Hematopoietic multipotent progenitor cell treated with erythropoietin and hydrocortisone succinate and interleukin-3 and kit ligand, for 15 days (in vitro differentiated cells): ENCODE measurements at regions not wholly inside any gene's neighbourhood (a gene's known extent, or its start where the extent isn't known, plus 50 kb on each side); places are given as distances from the start of the nearest gene placed in this dataset.
A peak's percentile ranks its signal among the peaks of the same experiment; 100 is the strongest.
"Not testable (repeated sequence)": the region's sequence is repeated elsewhere in the genome, so short reads cannot be mapped to it uniquely, and the experiment has no call there.

Experiments used
- DNase-seq: peaks from one replicate; pipeline ENCODE4 v3.0.0-alpha.2; 2015; ENCODE audit warnings: low spot score

DNA sequence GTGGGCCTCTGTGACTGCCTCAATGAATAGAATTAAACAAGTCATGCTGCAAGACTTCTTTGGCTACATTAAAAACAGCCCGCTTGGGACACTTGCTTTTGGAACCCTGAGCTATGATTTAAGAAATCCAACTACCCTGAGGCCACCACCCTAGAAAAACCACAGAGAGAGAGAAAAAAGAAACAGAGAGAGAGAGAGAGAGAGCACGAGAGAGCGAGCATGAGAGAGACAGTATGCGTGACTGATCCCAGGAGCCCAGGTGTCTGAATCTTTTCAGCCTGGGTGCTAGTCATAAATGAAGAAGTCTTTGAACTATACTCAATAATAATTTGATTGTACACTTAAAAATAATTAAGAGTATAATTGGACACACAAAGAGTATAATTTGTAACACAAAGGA, 123.1 kb upstream of the FREM1 start:
- no peak for DNase-seq

DNA sequence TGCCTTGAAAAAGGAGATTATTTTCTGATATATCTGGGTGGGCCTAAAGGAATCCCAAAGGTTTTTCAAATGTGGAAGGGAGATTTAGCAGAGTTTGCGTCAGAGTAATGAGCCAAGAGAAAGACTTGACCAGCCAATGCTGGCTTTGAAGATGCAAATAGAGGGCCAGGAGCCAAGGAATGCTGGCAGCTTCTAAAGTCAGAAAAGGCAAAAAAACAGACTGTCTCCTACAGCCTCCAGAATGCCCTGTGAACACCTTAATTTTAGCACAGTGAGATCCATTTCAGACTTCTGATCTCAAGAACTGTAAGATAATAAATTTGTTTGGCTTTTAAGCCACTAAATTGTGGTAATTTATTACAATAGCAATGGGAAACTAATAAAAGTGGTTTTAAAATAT, 122.6 kb upstream of the FREM1 start:
- no peak for DNase-seq

DNA sequence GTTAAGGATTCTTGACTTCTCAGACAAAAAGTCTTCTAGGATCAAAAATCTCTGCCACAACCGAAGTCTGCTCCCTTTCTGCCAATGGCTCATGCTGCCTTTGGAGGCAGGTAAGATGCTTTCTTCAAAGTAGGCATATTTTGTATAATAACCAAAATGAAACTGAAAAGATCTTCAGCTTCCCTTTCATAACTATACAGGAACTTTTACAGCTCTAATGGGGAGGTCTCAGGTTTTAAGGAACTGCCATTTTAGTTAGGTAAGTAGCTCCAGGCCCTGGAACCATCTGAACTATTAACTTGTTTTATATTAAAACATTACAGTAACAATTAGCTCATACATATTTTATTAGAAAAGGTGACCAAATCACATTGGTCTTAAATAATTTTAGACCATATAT, 110.9 kb upstream of the FREM1 start:
- DNase-seq, result no peak

- DNase-seq, result no peak
Measured at GRCh38 chr9:15018096-15018637, 107.9 kb upstream of the FREM1 start.

DNA sequence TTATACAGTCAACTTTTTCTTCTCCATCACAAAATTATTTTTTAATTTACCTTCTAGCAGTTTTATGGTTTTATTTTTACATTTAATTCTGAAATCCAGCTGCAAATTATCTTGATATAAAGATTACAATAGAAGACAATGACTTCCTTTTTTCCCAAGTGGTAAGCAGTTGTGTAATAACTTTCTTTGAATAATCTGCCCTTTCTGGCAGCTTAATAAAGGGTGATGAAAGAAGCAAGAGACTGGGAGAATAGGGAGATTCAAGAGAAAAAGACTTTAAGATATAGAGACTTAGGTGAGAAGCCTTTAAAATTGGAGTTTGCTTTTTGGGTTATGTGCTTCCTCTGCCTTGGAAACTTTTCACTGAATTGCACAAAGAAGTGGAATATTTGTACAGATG, 100.4 kb upstream of the FREM1 start:
- no peak for DNase-seq

DNA sequence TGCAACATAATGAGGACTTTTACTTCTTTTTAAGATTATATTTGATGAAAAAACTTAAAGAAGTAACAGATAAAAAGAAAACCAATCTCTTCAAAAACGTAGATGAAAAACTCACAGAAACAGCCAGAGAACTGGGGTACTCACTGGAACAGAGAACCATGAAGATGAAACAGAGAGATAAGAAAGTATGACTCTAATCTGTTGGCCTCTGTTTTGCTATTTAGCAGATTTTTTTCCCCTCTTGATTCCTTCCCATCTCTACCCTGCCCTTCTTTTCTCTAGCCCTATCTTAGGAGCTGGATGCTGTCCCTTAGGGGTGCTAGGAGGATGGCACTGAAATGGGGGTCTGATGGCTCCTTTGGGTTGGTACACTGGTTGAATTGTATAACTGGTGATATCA, 97.5 kb upstream of the FREM1 start:
- DNase-seq, result no peak

DNA sequence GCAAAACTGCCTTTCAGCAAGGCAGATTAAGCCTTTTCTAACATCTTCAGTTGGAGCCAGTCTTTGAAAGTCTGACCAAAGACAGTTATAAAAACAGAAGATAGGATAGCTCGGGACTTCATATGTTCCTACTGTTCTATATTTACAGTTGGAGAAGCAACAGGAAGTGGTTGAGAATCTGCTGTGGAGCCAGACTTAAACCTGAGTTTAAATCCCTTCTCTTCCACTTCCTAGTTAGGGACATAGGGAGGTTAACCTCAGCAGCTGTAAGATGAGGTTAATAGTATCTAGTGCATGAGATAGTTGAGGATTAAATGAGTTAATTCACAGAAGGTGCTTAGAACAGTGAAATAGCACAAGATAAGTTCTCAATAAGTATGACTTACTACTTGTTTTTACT, 84.5 kb upstream of the FREM1 start:
- DNase-seq, result no peak

DNA sequence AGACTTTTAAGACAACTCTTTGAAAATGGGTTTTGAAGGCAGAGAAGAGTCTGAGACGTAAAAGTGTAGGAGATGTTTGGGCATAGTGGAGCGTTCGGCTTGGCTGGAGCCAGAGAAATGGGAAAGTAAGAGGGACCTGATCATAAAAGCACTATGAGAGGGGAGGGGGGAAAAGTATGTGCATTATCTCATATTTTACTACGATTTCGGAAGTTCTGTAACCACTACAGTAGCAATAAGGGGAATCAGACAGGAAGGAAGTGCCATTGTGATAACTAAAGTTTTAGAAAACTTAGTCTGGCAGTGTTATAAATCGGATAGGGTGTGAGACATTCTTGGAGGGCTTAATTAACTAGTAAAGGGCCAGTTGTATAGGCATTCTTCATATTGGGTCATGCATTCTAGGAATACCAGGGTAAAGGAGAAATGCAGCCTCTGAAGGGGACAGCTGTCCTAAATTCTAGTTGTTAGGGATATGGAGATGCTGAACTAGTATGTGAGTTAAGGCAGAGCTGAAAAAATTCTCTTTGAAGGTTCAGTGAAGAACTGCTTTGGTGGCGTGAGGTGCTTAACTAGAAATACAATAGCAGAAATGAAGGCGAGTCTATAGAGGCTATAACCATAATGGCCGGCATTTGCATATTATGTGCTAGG, 83.8 kb upstream of the FREM1 start:
- no peak for DNase-seq

DNA sequence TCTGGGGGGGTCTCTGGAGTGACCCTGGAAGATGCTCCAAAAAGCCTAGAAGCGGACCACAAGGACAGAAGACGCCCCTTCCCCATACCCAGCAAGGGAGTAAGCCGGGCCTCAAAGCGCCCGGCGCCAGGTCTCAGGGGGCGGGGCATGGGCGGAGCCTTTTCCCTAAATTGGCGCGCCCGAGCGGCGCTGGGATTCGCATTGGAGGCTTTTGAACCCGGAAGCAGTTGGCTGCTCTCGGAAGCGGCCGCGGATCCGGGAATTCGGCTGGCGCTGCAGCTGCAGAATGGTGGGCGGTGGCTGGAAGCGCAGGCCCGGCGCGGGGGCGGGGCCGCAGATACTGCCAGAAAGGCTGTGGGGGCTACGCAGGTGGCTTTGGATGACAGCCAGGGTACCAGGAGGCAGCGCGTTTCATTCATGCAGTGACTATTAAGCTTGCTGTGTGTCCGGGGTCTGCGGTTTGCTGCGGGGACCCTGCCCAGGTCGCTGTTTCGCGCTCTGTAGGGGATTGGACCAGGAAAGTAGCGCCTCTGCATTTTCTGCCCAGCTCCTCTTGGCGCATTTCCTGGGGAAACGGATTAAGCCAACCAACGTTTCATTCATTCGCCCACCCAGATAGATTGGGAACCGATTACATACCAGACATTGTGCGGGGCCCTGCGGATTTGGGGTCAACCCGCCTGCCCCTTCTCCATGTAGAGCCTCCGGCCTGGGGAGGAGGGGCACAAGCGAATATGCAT, 83.0 kb upstream of the FREM1 start:
- peak; percentile 37 for DNase-seq

GRCh38 chr9:14992516-14992915, 82.3 kb upstream of the FREM1 start:
- DNase-seq, result no peak

DNA sequence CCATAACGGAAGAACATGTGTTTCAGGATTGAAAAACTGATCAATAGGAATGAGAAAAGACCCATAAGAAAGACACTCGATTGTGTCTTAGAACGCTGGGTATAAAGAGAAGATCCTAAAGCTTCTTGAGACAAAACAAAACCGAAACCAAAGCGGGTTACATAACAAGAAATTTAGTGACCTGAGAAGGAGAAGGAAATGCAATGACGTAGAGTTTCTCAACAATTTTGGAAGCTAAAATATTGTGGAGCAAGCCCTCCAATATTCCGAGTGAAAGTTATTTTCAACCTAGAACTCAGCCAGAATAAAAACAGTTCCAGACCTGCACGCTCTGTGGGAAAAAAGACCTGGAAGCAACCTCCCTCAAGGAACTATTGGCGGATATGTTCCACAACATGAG, 81.9 kb upstream of the FREM1 start:
- DNase-seq, result no peak

DNA sequence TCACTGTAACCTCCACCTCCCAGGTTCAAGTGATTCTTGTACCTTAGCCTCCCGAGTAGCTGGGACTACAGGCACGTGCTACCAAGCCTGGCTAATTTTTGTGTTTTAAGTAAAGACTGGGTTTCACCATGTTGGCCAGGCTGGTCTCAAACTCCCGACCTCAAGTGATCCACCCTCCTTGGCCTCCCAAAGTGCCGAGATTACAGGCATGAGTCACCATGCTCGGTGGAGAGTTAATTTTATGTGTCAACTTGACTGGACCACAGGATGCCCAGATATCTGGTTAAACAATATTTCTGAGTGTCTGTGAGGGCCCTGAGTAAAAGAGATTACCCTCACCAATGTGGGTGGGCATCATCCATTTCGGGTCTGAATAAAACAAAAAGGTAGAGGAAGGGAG, 80.4 kb upstream of the FREM1 start:
- DNase-seq, result not testable (repeated sequence)

DNA sequence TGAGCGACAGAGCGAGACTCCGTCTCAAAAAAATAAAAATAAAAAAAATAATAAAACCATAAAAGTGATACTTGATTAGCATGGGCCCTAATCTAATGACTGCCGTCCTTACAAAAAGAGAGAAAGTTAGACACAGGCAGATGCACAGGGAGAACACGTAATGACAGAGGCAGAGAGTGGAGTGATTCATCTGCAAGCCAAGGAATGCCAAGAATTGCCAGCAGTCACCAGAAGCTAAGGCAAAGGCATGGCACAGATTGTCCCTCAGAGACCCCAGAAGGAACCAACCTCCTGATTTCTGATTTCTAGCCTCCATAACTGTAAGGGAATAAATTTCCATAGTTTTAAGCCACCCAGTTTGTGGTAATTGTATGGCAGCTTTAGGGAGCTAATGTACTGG, 79.6 kb upstream of the FREM1 start:
- DNase-seq, result no peak

GRCh38 chr9:14989336-14989735, 79.1 kb upstream of the FREM1 start:
- not testable (repeated sequence) for DNase-seq

DNA sequence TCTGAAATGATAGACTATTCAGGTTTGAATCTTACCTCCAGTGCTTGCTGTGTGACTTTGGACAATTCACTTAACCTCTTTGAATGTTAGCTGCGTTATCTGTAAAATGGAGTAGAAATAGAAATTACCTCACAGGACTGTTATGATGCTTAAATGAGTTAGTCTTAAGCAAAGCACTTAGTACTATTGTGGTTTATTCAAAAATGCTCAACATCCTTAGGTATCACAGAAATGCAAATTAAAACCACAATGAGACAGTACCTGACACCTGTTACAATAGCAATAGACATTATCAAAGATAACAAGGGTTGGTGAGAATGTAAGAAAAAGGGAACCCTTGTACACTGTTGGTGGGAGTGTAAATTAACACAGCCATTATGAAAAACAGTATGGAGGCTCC, 77.6 kb upstream of the FREM1 start:
- DNase-seq, result no peak

GRCh38 chr9:14985419-14985818, 75.2 kb upstream of the FREM1 start:
- DNase-seq, result no peak

- no peak for DNase-seq
Measured at GRCh38 chr9:14983599-14983998, 73.4 kb upstream of the FREM1 start.

DNA sequence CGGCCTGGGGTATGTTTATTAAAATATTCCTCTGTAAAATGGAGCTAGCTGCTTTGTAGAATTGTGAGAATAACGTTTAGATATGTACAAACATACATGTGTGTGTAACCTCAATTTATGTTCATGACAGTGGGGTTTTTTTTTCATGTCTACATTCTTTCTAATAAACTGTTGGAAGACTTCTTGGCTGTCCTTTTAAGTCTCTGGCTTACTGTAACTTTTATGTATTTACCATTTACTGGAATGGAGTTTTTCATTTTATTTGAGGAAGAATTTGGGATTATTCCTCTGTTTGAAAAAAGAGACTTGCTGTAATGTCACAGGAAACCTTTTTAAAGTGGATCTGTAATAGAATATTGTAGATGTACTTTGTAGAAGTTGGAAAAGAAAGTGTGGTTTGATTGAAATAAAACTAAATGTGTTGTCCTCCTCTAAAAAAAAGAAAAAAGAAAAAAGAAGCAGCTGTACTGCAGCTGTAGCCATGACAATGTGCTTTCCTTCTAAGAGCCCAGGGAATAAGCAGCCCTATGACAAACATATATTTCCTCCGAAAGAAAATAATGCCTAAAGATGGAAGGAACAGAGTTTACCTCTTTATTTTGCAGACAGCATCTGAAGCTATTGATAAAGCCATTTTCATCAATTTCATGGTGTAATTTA, 71.2 kb upstream of the FREM1 start:
- DNase-seq, result no peak

GRCh38 chr9:14978022-14979000, 68.1 kb upstream of the FREM1 start:
- no peak for DNase-seq

DNA sequence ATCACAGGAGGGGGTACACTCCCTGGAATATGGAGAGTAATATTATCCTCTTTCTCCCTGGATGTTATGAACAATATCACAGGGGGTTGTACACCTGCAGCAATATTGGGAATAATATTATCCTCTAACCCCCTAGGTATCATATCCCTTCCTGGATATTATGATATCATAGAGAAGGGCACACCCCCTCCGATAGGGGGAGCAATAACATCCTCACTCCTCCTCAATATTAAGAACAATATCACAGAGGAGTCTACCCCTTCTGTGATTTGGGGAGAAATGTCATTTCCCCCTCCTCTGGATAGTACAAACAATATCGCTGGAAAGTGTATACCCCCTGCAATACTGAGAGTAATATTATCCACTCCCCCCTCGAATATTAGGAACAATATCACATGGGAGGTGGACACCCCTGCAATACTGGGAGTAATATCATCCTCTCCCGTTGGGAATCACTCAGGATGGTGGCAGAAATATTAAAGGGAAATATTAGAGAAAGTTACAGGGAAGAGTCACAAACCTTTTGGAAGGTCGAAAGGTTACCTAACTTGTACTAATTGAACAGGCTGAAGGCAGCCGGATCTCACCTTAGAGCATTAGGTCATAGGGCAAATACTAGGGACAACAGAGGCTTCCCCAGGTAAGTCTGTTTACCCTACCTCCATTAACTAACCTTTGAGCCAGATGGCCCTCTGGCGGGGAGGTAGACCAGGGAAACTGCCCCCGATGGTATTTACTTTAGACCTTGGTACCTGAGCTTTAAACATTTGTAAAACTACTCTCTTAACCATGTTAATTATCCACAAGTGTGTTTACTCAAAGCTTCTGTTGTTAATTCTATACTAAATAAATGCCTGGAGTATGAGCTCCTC, 57.5 kb upstream of the FREM1 start:
- DNase-seq, result no peak
